K562 (cell line): ENCODE measurements at regions not wholly inside any gene's neighbourhood (a gene's known extent, or its start where the extent isn't known, plus 50 kb on each side); places are given as distances from the start of the nearest gene placed in this dataset.
A peak's percentile ranks its signal among the peaks of the same experiment; 100 is the strongest.

ENCODE experiments used
- ARHGAP35 ChIP-seq: fragments of 450-650 bp; IDR thresholded peaks from 2 replicates; pipeline ENCODE4 v1.6.1; 2018; ENCODE audit not compliant: partially characterized antibody
- ATF1 ChIP-seq, 2 experiments: fragments of 450-650 bp in 1 of 2; IDR thresholded peaks; 2 replicates each; pipeline ENCODE4 v1.6.1; 2016; ENCODE audit warnings: missing compliant biosample characterization in 1 of 2, missing genetic modification characterization in 1 of 2
- CBFA2T2 ChIP-seq: fragments of 450-650 bp; conservative IDR thresholded peaks from 2 replicates; pipeline ENCODE4 v1.6.1; 2017; ENCODE audit warnings: mild to moderate bottlenecking
- CBFA2T3 ChIP-seq: fragments of 450-650 bp; IDR thresholded peaks from 2 replicates; pipeline ENCODE4 v1.6.1; 2017
- CLOCK ChIP-seq: fragments of 250-450 bp; sonication (Bioruptor Pico); IDR thresholded peaks from 2 replicates; pipeline ENCODE4 v1.4.0; 2020; ENCODE audit warnings: mild to moderate bottlenecking, moderate library complexity, borderline replicate concordance
- ELF1 ChIP-seq: fragments of 200-800 bp; sonication (Bioruptor generic); IDR thresholded peaks from 2 replicates; pipeline ENCODE4 v1.6.1; 2016; ENCODE audit warnings: missing genetic modification characterization, missing compliant biosample characterization
- ELK3 ChIP-seq: fragments of 450-650 bp; formaldehyde crosslinking; IDR thresholded peaks from 2 replicates; pipeline ENCODE4 v1.4.0; 2020; ENCODE audit warnings: mild to moderate bottlenecking
- GATAD2A ChIP-seq: fragments of 450-650 bp; IDR thresholded peaks from 2 replicates; pipeline ENCODE4 v1.6.1; 2017
- HCFC1 ChIP-seq: IDR thresholded peaks from 2 replicates; pipeline ENCODE4 v1.6.1; 2012; ENCODE audit warnings: low read depth, low read length, improper control_type of control experiment
- HNRNPUL1 ChIP-seq: fragments of 200-400 bp; formaldehyde crosslinking; IDR thresholded peaks from 2 replicates; pipeline ENCODE4 v1.6.1; 2017; ENCODE audit warnings: low read length
- KLF10 ChIP-seq: fragments of 250-450 bp; sonication (Bioruptor Pico); IDR thresholded peaks from 2 replicates; pipeline ENCODE4 v1.6.1; 2021; ENCODE audit warnings: matching md5 sums
- MCM5 ChIP-seq: fragments of 450-650 bp; IDR thresholded peaks from 2 replicates; pipeline ENCODE4 v1.6.1; 2016; ENCODE audit warnings: low read depth
- MLLT1 ChIP-seq, 2 experiments: fragments of 450-650 bp; IDR thresholded peaks; 2 replicates each; pipeline ENCODE4 v1.6.1; 2016
- MTF1 ChIP-seq: fragments of 250-450 bp; sonication (Bioruptor Pico); IDR thresholded peaks from 2 replicates; pipeline ENCODE4 v1.9.0; 2021; ENCODE audit warnings: moderate library complexity, mild to moderate bottlenecking, inconsistent platforms, borderline replicate concordance
- MXD1 ChIP-seq: fragments of 250-450 bp; sonication (Bioruptor Pico); IDR thresholded peaks from 2 replicates; pipeline ENCODE4 v1.8.0; 2021; ENCODE audit warnings: borderline replicate concordance, mild to moderate bottlenecking, moderate library complexity; ENCODE audit not compliant: poor library complexity, severe bottlenecking
- MYBL2 ChIP-seq, 2 experiments: fragments of 450-650 bp in 1 of 2; sonication (generic) in 1 of 2; formaldehyde crosslinking in 1 of 2; IDR thresholded peaks; 2 replicates each; pipeline versions ENCODE4 v1.6.1 to v1.8.1; 2017 to 2022; ENCODE audit warnings: borderline replicate concordance in 1 of 2, inconsistent platforms in 1 of 2, low read depth in 1 of 2, mild to moderate bottlenecking in 1 of 2, missing genetic modification reagents in 1 of 2, moderate library complexity in 1 of 2
- NFIC ChIP-seq: fragments of 450-650 bp; IDR thresholded peaks from 2 replicates; pipeline ENCODE4 v1.6.1; 2017; ENCODE audit warnings: mild to moderate bottlenecking, inconsistent platforms
- POLR2G ChIP-seq: fragments of 200-400 bp; formaldehyde crosslinking; IDR thresholded peaks from 2 replicates; pipeline ENCODE4 v1.6.1; 2017; ENCODE audit warnings: low read depth, mild to moderate bottlenecking, antibody characterized with exemption, low read length, moderate library complexity
- SRF ChIP-seq, 2 experiments: fragments of 250-450, 450-650 bp in 1 of 2; sonication (Bioruptor Pico) in 1 of 2; sonication (generic) in 1 of 2; formaldehyde crosslinking; IDR thresholded peaks; 2 replicates each; pipeline versions ENCODE4 v1.5.0 to v1.5.1; 2020 to 2022; ENCODE audit warnings: mild to moderate bottlenecking in 1 of 2, missing genetic modification reagents in 1 of 2
- SRSF9 ChIP-seq: fragments of 200-400 bp; formaldehyde crosslinking; IDR thresholded peaks from 2 replicates; pipeline ENCODE4 v1.6.1; 2017; ENCODE audit warnings: low read depth, low read length, borderline replicate concordance
- STAT5B ChIP-seq: fragments of 250-450 bp; sonication (Bioruptor Pico); IDR thresholded peaks from 2 replicates; pipeline ENCODE4 v1.8.0; 2021; ENCODE audit warnings: mild to moderate bottlenecking, inconsistent platforms
- TBP ChIP-seq: optimal IDR thresholded peaks from 2 replicates; pipeline ENCODE3; 2011; ENCODE audit warnings: low read depth, low read length, improper control_type of control experiment

GRCh38 chr5:81852291-81853029 is 101.6 kb upstream of the SSBP2 start (continued):
- TF ChIP-seq TBP (peak; percentile 36), MCM5 (no peak), HCFC1 (no peak), ARHGAP35 (no peak), NFIC (no peak), ELK3 (CRISPR knock-in tag) (no peak), HNRNPUL1 (no peak), SRF (CRISPR knock-in tag; IDR thresholded peaks at IDR 0.05) (no peak), GATAD2A (no peak), CBFA2T2 (0 out of 2 replicates have a peak, but pooled peaks have one; percentile 27), SRSF9 (no peak), KLF10 (CRISPR knock-in tag) (no peak), MLLT1 (IDR thresholded peaks at IDR 0.05) (peak in 1 of 2 experiments; percentile 53; a peak in 1 of 4 replicates), ATF1 (CRISPR knock-in tag; IDR thresholded peaks at IDR 0.05) (no peak), ATF1 (tag; IDR thresholded peaks at IDR 0.05) (no peak), CBFA2T3 (peak; percentile 57), POLR2G (no peak), ELF1 (tag) (no peak), STAT5B (CRISPR knock-in tag) (no peak), CLOCK (CRISPR knock-in tag) (no peak), MXD1 (CRISPR knock-in tag) (no peak), MTF1 (CRISPR knock-in tag) (no peak), MYBL2 (IDR thresholded peaks at IDR 0.05; ENCODE audit: low read depth) (no peak), MYBL2 (CRISPR knock-in tag; IDR thresholded peaks at IDR 0.05; ENCODE audit: borderline replicate concordance) (no peak)
